PC-9 (cell line): ENCODE measurements at regions not wholly inside any gene's neighbourhood (a gene's known extent, or its start where the extent isn't known, plus 50 kb on each side); places are given as distances from the start of the nearest gene placed in this dataset.

Experiments used
- CTCF ChIP-seq: fragments of 200-600 bp; sonication (generic); conservative IDR thresholded peaks from 2 replicates; pipeline ENCODE4 v1.6.1; 2017; ENCODE audit warnings: mixed run types, antibody characterized with exemption, mild to moderate bottlenecking, moderate library complexity
- EZH2 ChIP-seq: fragments of 200-600 bp; sonication (generic); IDR thresholded peaks from 2 replicates; pipeline ENCODE4 v1.8.0; 2017; ENCODE audit warnings: antibody characterized with exemption, low read depth

- TF ChIP-seq EZH2: no peak
- TF ChIP-seq CTCF: no peak
Measured at GRCh38 chr15:96416934-96417759, 86.6 kb downstream of the NR2F2 start.
